Left kidney (tissue), 1 donor: ENCODE measurements at regions not wholly inside any gene's neighbourhood (a gene's known extent, or its start where the extent isn't known, plus 50 kb on each side); places are given as distances from the start of the nearest gene placed in this dataset.

ENCODE experiments used
- DNase-seq: peaks from one replicate; pipeline ENCODE4 v3.0.0-alpha.2; 2013

DNA sequence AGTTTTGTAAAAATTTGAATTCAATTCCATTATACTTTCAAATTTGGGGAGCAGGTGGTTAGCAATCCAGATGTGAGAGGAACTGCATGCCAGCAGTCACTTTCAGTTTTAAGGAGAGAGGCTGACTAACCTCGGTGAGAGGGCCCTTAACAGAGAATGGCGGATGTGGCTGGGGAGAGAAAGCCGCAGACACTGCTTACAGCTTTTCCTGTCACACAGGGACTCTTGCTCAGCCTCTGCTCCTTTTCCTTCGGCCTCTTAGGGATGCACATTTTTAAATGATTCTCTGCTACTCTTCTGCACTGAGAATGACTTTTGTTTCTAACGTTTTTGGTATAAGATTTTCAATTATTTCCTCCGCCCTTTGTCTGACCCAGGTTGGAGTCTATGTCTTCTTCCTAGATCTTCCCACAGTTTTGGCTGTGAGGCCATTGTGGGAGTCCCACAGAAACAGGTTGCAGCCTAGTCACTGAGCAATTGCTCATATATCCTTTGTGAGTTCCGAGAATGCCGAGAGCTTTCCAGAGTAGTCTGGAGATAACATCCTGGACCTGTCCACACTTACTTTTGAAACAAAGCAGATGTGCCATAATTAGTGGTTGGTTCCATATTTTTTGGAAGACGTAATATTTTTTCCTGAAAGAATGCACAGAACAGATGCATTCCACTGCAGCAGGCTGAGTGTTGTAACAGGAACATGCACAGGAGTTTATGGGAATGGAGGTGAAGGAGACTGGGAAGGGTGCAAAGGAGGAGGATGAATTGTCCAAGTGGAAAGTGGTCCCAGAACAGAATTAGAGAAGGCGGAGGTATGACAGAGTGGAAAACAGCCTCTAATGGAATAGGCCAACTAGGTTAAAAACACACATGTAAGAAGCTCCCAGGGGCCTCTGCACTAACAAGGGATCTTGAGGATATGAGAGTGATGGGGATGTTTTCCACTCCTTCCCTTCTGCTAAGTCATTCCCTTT lies 168.0 kb upstream of the ZNF32 start:
- no peak for DNase-seq

DNA sequence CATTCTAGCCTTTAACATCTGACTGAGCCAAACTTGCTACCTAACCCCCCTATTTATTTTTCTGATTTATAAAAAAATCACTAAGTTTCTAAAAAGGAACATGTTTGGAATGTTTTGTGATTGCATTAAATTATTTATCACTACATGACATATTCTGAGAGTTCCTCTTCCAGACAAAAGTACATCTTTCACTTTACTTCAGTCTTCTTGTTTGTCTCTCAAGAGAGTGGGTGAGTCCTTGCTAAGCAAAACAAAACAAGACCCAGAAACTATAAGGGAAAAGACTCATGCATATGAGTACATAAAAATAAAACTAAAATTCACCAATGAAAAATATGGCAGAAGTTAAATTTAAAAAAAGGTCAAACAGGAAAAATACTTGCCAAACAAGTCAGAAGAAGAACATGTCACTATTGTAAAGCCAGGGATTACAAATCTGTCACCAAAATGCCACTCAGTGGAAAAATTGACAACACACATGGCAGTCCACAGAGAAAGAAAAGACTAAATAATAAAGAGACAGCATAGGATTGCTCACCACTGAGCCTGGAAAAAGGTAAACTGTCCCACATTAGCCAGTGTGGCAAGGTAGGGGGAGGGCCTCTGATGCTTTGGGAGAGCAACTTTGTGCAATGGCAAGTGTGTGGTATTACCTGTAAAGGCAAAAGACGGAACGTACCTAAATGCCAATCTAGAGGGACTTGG lies 166.7 kb upstream of the ZNF32 start:
- no peak for DNase-seq

- no peak for DNase-seq
Observed at GRCh38 chr10:43814663-43815062, 166.0 kb upstream of the ZNF32 start.

DNA sequence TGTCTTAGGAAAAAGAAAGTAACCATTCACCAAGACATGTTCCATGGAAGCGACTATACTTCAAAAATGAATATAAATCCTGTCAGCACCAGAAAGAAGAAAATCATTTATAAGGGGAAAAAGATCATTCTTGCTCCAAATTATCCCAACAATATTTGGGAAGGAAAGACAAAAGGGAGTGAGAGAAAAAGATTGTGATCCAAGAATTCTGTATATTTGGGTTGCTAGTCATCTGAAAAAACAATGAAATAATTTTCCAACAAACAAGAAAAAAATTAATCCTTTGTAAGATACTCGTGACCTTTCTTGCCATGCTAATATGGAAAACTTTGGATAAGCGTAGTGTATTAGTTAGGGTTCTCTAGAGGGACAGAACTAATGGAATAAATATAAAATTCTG lies 163.2 kb upstream of the ZNF32 start:
- DNase-seq, result no peak

GRCh38 chr10:43809211-43809930 lies 160.7 kb upstream of the ZNF32 start:
- no peak for DNase-seq

- no peak for DNase-seq
Observed at GRCh38 chr10:43808136-43808535, 159.5 kb upstream of the ZNF32 start.

DNA sequence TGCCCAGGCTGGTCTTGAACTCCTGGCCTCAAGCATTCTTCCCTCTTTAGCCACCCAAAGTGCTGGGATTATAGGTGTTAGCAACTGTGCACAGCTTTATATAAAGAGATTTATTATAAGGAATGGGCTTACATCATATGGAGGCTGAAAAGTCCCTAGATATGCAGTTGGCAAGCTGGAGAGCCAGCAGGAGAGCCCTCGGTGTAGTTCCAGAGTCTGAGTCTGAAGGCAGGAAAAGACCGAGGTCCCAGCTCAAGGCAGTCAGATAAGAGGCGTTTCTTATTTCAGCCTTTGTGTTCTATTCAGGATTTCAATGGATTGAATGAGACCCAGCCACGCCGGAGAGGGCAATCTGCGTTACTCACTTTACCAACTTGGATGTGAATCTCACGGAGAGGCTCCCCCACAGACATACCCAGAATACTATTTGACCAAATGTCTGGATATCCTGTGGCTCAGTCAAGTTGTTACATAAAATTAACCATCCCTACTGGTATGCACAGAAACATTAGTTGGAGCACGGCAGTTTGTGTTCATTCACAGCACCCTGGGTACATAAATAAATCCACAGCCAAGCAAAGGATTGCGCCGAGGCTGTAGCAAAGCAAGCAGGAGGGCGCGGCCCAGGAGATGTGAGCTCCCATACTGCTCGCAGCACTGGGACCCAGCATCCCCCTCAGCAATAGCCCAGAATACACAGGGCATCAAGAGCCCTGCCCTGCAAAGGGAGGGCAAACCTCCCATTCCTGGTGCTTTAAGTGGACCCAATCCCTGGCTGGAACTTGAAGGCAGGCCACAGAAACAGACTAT lies 158.4 kb upstream of the ZNF32 start:
- no peak for DNase-seq

- DNase-seq, result no peak
Observed at GRCh38 chr10:43803791-43804190, 155.1 kb upstream of the ZNF32 start.

GRCh38 chr10:43802988-43803696 lies 154.5 kb upstream of the ZNF32 start:
- DNase-seq, result no peak

- DNase-seq, result no peak
Observed at GRCh38 chr10:43801626-43802025, 152.9 kb upstream of the ZNF32 start.

DNA sequence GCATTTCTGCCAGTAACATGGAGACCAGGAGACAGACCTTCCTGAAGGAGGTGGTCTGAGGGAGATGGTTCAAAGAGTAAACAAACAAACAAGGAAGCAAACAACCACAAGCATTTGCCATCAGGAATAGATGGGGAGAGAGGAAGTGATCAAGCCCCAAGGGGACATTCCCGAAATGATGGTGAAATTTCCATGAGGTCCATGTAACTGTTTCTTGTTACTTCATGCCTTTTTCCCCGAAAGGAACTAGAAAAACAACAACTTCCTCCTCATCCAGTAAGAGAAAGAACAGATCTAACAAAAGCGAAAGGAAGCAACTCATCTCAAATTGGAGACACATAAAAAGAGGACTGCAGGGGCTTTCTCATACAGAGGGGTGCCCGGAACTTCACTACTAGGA lies 152.5 kb upstream of the ZNF32 start:
- DNase-seq, result no peak

- no peak for DNase-seq
Observed at GRCh38 chr10:43796781-43797180, 148.1 kb upstream of the ZNF32 start.

DNA sequence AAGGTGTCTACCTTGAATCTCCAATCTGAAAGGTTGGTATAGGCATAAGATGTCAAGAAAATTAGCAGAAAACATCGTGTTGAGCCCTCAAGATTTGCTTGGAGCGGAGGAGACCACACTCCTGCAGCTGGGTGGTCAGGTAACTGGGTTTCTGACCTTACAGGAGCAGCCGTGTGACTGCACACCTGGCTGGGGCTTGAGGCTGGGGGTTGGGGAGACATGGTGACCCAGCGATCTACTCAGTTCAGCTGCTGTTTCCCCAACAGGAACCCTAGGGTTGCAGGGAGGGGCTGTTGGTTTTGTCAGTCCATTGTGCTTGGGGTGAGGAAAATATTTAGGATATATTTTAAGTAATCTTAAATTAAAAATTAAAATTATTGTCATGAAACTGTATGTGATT lies 147.0 kb upstream of the ZNF32 start:
- DNase-seq, result no peak

- DNase-seq, result no peak
Observed at GRCh38 chr10:43795093-43795492, 146.4 kb upstream of the ZNF32 start.

- no peak for DNase-seq
Observed at GRCh38 chr10:43794181-43794815, 145.6 kb upstream of the ZNF32 start.

DNA sequence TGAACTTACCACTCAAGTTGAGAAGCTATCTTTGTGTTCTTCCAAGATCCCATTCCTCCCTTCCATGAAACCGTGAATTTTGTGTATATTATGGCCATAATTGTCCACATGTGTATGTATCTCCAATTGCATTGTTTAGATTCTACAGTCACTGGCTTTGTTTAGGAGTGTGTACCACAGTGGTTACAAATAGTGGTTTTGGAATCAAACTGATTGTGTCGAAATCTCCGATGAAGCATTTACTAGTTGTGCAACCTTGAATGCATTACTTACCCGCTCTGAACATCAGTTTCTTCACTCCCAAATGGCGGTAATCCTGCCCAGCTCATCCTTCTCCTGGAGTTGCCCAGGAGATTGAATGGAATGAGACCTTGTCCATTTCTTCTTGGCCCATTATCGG lies 145.0 kb upstream of the ZNF32 start:
- DNase-seq, result no peak

- DNase-seq, result no peak
Observed at GRCh38 chr10:43790147-43790546, 141.5 kb upstream of the ZNF32 start.

GRCh38 chr10:43785252-43785651 lies 136.6 kb upstream of the ZNF32 start:
- DNase-seq, result no peak

GRCh38 chr10:43782814-43783213 lies 134.1 kb upstream of the ZNF32 start:
- DNase-seq, result no peak

- DNase-seq, result no peak
Observed at GRCh38 chr10:43781480-43782361, 133.0 kb upstream of the ZNF32 start.
